NCI-H2196 (cell line): ENCODE measurements at regions not wholly inside any gene's neighbourhood (a gene's known extent, or its start where the extent isn't known, plus 50 kb on each side); places are given as distances from the start of the nearest gene placed in this dataset.
"Not testable (repeated sequence)": the region's sequence is repeated elsewhere in the genome, so short reads cannot be mapped to it uniquely, and the experiment has no call there.

Source experiments
- DNase-seq: peaks from one replicate; lab custom pipeline; 2025; ENCODE audit not compliant: unreplicated experiment; lab: John Stamatoyannopoulos, UW

DNA sequence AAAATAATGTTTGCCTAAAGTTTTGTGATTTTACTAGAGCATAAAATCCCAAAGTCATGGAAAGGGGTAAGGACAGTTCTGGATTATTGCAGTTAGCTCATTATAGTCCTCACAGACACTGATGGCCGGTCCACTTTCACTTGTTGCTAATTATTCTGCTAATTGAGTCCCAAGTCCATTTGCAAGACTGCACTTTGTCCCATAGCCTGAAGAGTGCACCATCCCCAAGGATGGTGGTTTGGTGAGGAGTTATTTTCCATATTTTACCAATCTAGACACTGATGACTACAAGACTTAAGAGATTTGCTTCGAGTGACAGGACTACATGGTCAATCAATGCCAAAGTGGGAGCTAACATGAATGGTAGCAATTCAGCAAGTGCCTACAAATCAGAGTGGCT, 181.8 kb upstream of the CACNA2D1 start:
- DNase-seq, result no peak

DNA sequence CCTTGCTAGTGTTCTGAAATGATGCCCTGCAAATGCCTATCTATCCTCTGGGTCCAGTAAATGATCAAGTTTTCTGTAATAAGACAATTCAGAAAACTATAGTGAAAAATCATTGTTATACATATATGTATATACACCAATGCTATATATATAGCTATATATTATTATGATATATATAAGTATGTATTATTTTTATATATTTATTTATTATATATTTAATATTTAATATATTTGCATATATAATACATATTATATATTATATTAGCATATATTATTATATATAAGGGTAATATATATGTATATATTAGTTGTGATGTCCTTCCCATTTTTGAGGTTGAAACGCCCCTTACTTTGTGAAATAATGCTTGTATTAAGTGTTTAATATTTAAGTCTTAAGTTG, 181.4 kb upstream of the CACNA2D1 start:
- DNase-seq, result no peak

DNA sequence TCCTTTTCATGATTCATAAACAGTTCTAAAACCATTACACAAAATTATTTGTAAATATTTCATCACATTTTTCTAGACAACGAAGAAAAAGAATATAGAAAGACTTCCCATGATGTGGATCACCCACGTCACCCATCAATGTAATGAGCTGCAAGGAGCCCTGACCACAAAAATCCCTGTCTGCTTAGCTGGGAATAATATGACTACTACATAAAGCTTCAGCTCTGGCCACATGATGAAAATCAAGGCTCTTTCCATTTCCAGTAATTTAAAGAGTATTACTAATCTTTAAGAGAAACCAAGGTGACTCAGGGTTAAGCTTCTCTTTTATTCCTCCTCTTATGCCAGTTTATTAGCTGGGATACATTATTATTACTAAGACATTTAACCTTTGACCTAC, 180.8 kb upstream of the CACNA2D1 start:
- DNase-seq, result no peak

DNA sequence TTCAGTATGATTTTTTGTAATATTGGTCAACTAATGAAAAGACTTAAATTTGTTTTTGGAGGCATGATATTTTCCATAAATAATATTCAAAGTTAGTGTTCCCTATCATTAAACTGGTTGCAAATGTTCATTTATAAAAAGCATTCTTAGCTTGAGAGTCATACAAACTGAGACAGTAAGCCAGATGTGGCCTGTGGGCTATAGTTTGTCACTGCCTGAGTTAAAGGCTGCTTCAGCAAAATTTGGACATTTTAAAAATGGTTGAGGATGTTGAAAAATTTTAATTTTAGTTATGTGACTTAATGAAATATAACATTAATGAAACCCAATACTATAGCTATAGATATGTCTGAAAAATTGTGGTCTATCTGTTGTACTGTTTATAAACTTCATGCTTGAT, 180.2 kb upstream of the CACNA2D1 start:
- DNase-seq, result no peak

DNA sequence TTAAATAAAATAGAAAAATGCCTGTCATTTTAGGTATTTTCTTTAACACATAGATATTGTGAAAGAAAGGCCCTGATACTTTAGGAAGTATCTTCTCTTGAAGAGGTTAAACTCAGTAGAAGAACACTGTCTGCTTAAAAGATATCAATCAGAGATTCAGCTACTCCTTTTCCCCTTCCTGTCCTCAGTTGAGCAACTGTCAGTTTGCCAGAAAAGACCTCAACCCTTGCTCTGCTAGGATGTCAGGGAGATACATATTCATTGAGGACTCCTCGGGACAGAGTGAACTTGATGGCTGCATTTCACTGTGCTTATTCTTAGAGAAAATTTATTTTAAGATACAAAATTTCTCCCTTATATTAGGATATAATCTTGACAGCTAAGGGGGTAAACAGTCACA, 173.6 kb upstream of the CACNA2D1 start:
- no peak for DNase-seq

DNA sequence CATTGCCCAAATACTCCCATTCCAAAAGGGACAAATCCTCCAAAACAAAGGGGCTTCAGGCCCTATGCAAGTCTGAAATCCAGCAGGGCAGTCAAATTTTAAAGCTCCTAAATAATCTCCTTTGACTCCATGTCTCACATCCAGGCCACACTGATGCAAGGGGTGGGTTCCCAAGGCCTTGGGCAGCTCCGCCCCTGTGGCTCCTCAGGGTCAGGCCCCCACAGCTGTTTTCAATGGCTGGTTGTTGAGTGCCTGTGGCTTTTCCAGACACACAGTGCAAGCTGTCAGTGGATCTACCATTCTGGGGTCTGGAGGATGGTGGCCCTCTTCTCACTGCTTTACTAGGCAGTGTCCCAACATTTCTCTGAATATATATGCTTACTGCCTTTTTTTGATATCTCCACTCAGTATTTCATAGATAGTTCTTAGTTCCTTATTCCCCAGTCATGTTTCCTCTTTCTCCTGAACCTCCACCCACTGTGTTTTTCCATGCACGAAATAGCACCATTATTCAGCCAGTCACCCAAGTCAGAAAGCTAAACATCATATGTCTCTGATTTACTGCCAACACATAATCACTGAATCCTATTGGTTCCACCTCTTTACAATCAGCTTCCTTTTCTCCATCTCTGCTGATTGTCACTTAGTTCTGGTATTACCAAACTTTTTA, 172.6 kb upstream of the CACNA2D1 start:
- no peak for DNase-seq

DNA sequence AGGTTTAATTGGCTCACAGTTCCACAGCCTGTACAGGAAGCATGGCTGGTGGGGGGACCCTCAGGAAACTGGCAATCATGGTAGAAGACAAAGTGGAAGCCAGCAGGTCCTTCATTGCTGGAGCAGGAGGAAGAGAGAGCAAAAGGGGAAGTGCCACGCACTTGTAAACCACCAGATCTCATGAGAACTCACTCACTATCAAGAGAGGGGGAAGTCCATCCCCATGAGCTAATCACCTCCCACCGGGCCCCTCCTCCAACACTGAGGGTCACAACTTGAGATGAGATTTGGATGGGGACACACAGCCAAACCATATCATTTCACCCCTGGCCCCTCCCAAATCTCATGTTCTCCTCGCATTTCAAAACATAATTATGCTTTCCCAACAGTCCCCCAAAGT, 171.9 kb upstream of the CACNA2D1 start:
- no peak for DNase-seq

DNA sequence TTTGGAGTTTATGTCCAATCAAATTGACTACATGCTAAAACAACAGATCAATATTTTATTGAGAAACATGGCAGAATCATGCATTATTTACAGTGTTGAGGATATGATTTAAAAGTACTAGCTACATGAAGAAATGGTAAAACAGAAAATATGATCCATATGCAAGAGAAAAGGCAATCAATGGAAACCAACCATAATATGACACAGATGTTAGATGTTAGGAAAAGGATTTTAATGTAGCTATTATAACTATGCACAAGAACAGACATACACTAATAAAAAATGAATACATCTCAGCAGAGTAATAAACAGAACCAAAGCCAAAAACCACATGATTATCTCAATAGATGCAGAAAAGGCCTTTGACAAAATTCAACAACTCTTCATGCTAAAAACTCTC, 166.2 kb upstream of the CACNA2D1 start:
- DNase-seq, result no peak

DNA sequence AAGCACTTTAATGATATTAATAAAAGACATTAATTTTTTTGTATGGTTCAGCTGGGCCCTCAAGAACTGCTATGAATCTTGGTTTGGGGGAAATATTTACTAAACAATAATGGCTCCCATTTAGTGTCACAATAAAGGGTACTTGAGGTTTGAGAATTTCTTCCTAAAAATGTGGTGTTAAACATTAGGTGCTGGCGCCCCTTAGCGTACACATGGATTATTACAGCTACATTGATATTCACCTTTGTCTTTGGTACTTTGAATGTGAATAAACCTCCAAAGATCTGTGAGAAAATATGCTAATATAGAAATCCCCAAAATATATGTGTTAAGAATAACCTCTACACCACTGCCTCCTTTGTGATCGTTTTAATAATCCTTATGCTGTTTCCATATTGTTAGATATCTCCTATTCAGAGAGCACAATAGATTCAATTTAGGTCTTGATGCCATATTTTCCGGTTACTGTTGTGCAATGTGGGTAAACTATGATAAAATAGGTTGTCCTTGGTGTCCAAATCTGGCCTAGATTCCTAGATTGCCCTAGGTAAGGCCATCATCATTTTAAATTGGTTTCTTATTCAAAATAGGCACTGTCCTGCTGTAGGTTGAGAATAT, 161.8 kb upstream of the CACNA2D1 start:
- DNase-seq, result peak; percentile 59

DNA sequence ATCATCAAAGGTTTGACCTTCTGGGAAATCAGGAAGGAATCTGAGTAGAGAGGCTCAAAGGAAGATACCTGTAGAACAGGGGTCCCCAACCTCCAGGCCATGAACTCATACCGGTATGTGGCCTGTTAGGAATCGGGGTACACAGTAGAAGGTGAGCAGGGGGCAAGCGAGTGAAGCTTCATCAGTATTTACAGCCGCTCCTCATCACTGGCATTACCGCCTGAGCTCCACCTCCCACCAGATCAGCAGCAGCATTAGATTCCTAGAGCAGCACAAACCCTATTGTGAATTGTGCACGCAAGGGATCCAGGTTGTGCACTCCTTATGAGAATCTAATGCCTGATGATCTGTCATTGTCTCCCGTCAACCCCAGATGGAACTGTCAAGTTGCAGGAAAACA, 158.5 kb upstream of the CACNA2D1 start:
- DNase-seq, result no peak

DNA sequence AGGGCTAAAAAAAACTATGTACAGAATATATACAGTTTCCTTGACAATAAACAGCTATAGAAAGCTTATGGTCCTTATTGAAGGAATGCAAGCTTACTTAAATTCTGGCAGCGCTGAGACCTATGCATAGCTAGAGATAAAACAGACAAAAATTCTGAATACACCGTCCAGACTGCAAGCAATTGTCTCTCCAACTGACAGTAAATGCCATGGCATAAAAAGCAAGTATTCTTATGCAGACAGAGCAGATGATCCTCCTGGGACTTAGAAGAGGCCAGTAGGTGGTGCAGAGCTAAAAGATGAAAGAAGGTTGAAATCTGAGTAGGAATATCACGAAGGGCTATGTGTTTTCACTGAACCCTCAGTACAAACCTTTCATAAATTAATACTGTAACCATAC, 157.0 kb upstream of the CACNA2D1 start:
- no peak for DNase-seq

DNA sequence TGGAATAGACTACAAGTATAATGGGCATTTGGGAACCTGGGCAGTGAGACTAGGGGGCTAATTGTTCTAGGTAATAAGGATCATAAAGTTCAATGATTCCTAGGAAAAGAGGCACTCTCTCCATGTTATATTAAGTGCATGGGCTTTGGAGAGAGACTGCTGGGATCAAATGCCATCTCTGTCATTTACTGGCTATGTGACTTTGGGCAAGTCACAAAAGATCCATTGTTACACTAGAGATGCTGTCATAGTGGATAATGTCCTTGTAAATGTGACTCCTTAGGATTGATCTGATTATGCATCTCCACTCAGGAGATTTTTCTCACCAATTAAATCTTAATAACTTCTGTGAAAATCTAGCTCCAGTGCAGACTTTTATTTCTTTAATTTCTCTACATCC, 156.3 kb upstream of the CACNA2D1 start:
- no peak for DNase-seq

DNA sequence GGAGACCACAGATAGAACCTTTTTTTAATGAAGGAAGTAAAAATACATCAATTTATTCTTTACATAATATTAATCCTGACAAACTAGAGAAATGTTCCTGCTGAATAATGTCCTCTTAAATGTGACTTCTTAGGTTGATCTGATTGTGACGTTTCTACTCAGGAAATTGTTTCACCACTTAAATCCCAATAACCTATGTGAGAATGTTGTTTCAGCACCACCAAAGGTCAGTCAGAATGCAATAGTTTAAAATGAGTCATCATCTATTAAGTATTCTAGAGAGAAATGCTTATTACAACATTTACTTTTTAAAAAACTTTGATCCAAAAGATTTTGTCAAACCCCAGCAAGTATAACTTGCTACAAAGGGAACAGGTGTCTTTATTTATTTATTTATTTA, 155.4 kb upstream of the CACNA2D1 start:
- no peak for DNase-seq

DNA sequence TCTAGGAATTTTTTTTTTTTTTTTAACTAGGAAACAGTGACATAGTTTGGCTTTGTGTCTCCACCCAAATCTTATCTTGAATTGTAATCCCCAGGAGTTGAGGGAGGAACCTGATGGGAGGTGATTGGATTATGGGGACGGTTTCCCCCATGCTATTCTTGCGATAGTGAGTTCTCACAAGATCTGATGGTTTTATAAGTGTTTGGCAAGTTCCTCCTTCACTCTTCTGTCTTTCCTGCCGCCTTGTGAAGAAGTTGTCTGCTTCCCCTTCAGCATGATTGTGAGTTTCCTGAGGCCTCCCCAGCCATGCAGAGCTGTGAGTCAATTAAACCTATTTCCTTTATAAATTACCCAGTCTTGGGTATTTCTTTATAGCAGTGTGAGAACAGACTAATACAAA, 152.2 kb upstream of the CACNA2D1 start:
- DNase-seq, result not testable (repeated sequence)

DNA sequence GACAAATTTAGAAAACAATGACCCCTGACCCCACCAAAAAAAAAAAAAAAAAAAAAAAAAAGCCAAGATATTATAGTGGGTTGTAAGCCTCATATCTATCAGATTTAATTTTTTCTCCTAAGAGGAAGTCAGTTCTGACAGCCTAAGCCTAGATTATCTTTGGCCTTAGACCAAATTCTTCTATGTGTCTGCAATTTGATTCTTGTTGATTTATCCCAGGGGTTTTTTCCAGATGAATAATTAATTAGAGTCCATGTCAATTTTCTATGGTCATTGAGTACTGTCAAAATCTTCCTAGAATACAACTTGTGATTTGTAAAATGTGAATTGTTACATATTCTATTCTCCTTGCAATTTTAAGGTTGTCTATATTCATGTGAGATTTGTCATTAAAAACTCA, 151.6 kb upstream of the CACNA2D1 start:
- DNase-seq, result peak; percentile 19

DNA sequence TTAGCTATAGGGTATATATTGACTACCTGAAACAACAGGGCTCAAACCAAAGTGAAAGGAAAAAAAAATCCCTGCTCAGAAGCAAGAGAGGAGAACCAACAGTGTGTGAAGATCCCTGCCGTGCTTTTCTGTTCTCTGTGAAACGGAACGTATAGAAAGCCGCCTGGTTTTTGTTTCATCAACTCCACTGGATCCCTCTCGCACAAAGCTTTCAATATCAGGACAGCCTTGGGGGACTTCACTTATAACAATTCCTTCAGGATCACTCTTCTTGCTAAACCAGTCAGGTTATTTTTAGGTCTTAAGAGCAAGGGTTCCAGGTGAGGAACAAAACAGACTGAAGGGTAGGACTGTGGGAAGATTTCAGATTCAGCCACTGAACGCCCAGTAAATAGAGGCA, 151.1 kb upstream of the CACNA2D1 start:
- DNase-seq, result peak; percentile 12

DNA sequence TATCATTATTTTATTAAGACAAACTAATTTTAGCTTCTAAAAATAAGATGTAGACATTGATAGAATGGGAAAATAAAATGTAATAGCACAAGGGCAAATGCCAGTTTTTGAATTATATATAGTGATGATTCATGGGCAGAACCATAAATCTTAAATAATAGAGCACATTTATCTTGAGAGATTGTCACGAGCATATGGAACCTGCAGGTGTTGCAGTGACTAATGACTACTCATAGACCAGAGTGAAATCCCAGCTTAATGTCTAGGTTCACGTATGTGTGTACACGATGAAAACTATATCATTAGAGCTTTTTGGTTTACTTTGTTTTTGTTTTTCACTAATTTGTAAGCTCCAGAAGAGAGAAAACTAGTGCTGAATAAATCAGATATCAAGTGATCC, 150.2 kb upstream of the CACNA2D1 start:
- no peak for DNase-seq

DNA sequence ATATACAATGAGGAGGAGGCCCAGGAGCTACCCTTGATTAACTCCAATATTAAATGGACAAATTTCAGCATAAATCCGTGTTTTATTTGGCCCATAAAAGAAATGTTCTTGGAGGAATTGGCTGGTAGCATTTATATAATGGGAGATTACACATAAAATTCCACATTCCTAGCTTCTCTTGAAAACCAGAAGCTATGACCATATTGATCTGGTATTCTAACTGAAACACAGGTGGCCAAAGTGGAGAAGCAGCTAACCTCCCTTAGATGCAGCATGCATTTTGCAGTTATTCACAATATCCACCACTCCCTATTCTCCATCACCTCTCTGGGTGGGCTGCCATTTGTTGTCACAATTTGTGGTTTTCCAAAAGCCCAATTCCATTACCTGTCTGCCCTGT, 148.8 kb upstream of the CACNA2D1 start:
- no peak for DNase-seq

DNA sequence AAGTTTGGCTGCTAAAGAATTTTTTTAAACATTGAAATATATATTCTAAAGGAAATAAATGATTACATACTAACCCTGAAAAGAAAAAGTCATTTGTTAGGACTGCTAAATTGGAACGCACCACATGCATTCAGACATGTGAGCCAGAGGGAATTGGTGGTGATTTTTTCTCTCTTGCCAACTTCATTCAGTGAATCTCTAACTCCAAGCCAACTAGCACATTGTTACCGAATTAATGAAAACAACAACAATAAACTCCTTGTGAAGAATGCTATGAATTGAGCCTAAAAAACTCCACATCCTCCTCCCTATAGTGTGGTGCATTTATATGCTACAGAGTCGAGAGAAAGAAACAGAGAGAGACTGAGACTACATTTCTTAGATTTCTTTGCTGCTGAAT, 135.5 kb upstream of the CACNA2D1 start:
- no peak for DNase-seq

DNA sequence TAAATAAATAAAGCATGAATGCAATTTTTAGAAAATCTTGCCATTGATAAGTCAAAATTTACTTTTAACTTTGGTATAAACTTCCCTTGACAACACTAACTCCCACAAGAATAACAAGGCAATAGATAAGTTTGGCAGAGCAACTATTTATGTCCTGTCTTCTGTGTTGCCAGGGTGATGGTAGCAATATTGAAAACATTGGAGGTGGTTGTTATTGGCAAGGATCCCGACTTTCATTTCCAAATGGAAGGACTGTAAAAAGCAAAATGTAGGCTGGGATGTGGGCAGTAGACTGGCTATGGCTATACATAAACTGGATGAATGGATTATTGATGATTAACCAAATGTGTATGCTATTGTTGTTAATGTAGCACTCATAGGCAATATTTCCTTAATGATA, 134.9 kb upstream of the CACNA2D1 start:
- DNase-seq, result no peak

DNA sequence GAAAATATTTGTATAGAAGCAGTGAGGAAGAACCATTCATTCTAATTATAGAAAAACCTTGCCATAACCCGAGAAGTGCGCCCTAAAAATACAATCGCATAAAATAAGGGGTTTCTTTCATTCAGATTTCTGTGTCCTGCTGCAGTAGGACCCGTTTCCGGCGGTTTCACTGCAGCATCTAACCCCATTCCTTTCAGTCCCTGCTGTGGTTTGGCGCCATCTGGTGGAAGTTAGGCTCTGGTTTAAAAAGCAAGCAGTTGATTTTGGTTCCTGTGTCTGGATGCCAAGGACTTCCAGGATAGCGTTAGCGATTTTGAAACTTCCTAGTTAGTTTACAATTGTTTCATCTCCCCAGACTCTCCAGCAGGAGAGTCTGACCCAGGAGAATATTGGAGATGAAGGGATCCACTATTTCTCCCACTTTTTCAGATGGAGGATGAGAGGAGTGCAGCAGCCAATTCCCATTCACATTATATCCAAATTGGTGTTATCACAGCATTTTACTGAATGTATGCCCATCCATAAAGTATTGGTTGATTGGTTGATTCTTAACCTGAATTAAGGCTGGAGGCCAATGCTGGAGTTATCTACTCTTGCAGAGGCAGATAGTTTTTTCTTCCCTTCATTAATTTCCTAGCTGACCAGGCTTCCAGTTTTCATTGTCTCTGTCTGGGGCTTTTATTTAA, 128.8 kb upstream of the CACNA2D1 start:
- DNase-seq, result peak; percentile 93

DNA sequence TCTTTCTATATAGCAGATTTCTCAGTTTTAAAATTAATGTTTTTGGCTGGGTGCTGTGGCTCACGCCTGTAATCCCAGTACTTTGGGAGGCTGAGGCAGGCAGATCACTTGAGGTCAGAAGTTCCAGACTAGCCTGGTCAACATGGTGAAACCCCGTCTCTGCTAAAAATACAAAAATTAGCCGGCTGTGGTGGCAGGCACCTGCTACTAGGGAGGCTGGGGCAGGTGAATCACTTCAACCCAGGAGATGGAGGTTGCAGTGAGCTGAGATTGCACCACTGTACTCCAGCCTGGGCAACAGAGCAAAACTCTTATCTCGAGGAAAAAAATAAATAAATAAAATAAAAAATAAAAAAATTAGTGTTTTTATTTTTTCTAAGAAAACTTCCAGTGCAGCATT, 127.5 kb upstream of the CACNA2D1 start:
- not testable (repeated sequence) for DNase-seq

DNA sequence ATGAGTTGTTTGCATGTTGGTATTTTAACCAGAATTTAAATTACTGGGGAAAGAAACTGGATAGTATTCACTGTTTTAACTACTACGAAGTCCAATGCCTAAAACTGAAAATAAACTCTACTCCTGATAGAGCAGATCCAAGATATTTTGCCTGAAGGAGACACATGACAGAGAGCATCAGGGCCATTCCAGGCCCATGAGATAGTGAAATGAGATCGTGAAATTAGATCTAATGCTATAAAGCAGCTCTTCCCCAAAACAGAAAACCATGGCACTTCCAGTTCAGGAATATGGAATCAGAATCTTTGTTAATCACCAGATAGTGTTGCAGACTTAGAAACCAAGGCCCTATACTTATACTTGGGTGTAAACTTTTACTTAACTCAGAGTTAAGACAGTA, 124.3 kb upstream of the CACNA2D1 start:
- DNase-seq, result no peak
